HEK293 (cell line): ENCODE measurements at regions not wholly inside any gene's neighbourhood (a gene's known extent, or its start where the extent isn't known, plus 50 kb on each side); places are given as distances from the start of the nearest gene placed in this dataset.

Source experiments
- ZNF626 ChIP-seq: fragments of 450-650 bp; sonication (Bioruptor Pico); formaldehyde crosslinking; IDR thresholded peaks from 2 replicates; pipeline ENCODE4 v1.5.1; 2018; ENCODE audit warnings: missing biosample characterization, missing genetic modification characterization, inconsistent platforms
- ZNF785 ChIP-seq: fragments of 450-650 bp; formaldehyde crosslinking; IDR thresholded peaks from 2 replicates; pipeline ENCODE4 v1.5.1; 2016; ENCODE audit warnings: missing biosample characterization, missing genetic modification characterization
- TF ChIP-seq, protein P1 (sequence below): fragments of 450-650 bp; formaldehyde crosslinking; IDR thresholded peaks from 2 replicates; pipeline ENCODE4 v1.5.1; 2016; ENCODE audit warnings: missing biosample characterization, missing genetic modification characterization

DNA sequence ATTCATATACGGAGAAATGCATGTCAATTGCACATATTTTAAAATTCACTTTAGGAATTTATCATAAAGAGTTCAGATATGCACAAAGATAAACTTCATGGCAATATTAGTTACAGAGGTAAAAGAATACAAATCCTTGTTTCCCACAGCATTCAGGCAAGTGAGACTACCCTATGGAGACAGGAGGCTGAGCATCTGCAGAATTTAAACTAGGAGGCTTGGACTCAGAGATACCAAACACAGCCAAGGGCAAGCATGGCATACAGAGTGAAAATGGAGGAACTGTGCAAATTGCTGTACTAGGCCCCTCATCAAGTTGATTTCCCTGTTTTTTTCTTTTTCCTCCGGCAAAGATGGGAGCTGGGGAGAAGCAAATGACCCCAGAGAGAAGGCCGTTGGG, 94.2 kb downstream of the SLC24A2 start:
- TF ChIP-seq ZNF785 (no peak), ZNF626 (tag by site-specific recombination) (no peak)
- TF ChIP-seq, protein P1, sequence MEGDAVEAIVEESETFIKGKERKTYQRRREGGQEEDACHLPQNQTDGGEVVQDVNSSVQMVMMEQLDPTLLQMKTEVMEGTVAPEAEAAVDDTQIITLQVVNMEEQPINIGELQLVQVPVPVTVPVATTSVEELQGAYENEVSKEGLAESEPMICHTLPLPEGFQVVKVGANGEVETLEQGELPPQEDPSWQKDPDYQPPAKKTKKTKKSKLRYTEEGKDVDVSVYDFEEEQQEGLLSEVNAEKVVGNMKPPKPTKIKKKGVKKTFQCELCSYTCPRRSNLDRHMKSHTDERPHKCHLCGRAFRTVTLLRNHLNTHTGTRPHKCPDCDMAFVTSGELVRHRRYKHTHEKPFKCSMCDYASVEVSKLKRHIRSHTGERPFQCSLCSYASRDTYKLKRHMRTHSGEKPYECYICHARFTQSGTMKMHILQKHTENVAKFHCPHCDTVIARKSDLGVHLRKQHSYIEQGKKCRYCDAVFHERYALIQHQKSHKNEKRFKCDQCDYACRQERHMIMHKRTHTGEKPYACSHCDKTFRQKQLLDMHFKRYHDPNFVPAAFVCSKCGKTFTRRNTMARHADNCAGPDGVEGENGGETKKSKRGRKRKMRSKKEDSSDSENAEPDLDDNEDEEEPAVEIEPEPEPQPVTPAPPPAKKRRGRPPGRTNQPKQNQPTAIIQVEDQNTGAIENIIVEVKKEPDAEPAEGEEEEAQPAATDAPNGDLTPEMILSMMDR = no peak
